Suprapubic skin (tissue), 3 donors: ENCODE measurements at regions not wholly inside any gene's neighbourhood (a gene's known extent, or its start where the extent isn't known, plus 50 kb on each side); places are given as distances from the start of the nearest gene placed in this dataset.

ENCODE experiments used
- EP300 ChIP-seq: sonication (generic); formaldehyde crosslinking; IDR thresholded peaks from one replicate; pipeline ENCODE4 v1.6.1; 2017; ENCODE audit warnings: antibody characterized with exemption
- POLR2A ChIP-seq, 2 donors: fragments of 450-650 bp; IDR thresholded peaks; one replicate each; pipeline ENCODE4 v1.6.1; 2017; ENCODE audit warnings: antibody characterized with exemption in 2 of 2, mild to moderate bottlenecking in 2 of 2, moderate library complexity in 2 of 2
- TF ChIP-seq, protein P1 (sequence below), 2 donors: fragments of 200-600 bp in 1 of 2; fragments of 450-650 bp in 1 of 2; sonication (generic) in 1 of 2; IDR thresholded peaks; one replicate each; pipeline ENCODE4 v1.5.1; 2016 to 2019; ENCODE audit warnings: antibody characterized with exemption in 2 of 2, mild to moderate bottlenecking in 1 of 2, moderate library complexity in 1 of 2

DNA sequence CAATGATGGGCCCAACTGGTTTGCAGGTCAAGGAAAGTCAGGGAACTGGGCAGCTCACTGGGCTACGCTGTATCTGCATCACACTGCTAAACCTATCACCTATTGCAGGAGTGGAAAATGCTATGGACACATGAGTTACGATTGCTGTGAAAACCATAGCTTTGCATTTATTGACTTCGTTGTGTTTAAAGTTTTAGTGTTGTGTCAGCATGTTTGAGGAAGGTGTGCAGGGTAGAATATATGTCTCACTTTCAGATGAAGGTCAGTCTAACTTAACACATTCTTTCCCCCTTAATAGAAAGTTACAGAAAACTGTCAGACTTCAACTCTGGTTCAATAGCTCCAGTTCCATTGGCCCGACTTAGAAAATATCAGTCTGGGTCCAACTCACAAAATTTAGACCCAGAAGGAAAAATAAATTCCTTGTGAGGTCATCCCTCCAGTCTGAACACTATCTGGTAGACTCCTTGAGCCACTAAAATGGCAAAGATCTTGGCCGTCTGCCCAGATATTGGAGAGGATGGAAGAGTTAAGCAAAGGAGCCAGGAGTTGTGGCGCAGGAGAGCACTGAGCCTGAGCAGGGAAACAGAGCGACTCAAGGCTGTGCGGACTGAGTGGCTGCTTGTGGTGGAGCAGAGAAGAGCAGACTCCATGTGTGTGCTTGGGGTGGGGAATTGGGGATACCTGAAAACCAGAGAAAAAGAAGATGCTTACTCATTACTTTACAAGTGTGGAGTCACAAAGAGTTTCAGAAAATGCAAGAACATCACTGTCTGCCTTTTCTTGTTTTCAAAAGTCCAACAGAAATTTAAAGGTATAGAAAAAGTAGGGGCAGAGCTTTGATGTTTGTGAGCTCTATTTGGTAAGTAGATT lies 518.5 kb downstream of the FGF9 start:
- TF ChIP-seq, protein P1, sequence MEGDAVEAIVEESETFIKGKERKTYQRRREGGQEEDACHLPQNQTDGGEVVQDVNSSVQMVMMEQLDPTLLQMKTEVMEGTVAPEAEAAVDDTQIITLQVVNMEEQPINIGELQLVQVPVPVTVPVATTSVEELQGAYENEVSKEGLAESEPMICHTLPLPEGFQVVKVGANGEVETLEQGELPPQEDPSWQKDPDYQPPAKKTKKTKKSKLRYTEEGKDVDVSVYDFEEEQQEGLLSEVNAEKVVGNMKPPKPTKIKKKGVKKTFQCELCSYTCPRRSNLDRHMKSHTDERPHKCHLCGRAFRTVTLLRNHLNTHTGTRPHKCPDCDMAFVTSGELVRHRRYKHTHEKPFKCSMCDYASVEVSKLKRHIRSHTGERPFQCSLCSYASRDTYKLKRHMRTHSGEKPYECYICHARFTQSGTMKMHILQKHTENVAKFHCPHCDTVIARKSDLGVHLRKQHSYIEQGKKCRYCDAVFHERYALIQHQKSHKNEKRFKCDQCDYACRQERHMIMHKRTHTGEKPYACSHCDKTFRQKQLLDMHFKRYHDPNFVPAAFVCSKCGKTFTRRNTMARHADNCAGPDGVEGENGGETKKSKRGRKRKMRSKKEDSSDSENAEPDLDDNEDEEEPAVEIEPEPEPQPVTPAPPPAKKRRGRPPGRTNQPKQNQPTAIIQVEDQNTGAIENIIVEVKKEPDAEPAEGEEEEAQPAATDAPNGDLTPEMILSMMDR (IDR thresholded peaks at IDR 0.05): no peak
- TF ChIP-seq POLR2A (IDR thresholded peaks at IDR 0.05): no peak
- no peak for TF ChIP-seq EP300
